SIG-M5 (cell line): ENCODE measurements at regions not wholly inside any gene's neighbourhood (a gene's known extent, or its start where the extent isn't known, plus 50 kb on each side); places are given as distances from the start of the nearest gene placed in this dataset.
"Not testable (repeated sequence)": the region's sequence is repeated elsewhere in the genome, so short reads cannot be mapped to it uniquely, and the experiment has no call there.

Source experiments
- DNase-seq: peaks from one replicate; lab custom pipeline; 2025; lab: John Stamatoyannopoulos, UW

- not testable (repeated sequence) for DNase-seq
Observed at GRCh38 chr10:63848871-63849270, 327.7 kb downstream of the REEP3 start.

GRCh38 chr10:63862860-63863259 lies 341.7 kb downstream of the REEP3 start:
- no peak for DNase-seq

GRCh38 chr10:63865210-63865609 lies 344.0 kb downstream of the REEP3 start:
- DNase-seq, result no peak

- no peak for DNase-seq
Observed at GRCh38 chr10:63866075-63866746, 345.0 kb downstream of the REEP3 start.

GRCh38 chr10:63866747-63867140 lies 345.5 kb downstream of the REEP3 start:
- no peak for DNase-seq

- no peak for DNase-seq
Observed at GRCh38 chr10:63878428-63878827, 357.2 kb downstream of the REEP3 start.

- DNase-seq, result no peak
Observed at GRCh38 chr10:63883861-63884260, 362.7 kb downstream of the REEP3 start.

- DNase-seq, result no peak
Observed at GRCh38 chr10:63884426-63884825, 363.2 kb downstream of the REEP3 start.

- no peak for DNase-seq
Observed at GRCh38 chr10:63885156-63885555, 364.0 kb downstream of the REEP3 start.

GRCh38 chr10:63886281-63887022 lies 365.3 kb downstream of the REEP3 start:
- no peak for DNase-seq

GRCh38 chr10:63887023-63887589 lies 365.9 kb downstream of the REEP3 start:
- DNase-seq, result no peak

GRCh38 chr10:63887600-63888370 lies 366.6 kb downstream of the REEP3 start:
- DNase-seq, result no peak

- DNase-seq, result no peak
Observed at GRCh38 chr10:63889803-63890202, 368.6 kb downstream of the REEP3 start.

GRCh38 chr10:63896992-63897391 lies 375.8 kb downstream of the REEP3 start:
- DNase-seq, result no peak

- no peak for DNase-seq
Observed at GRCh38 chr10:63899673-63900300, 378.6 kb downstream of the REEP3 start.

GRCh38 chr10:63901228-63901627 lies 380.0 kb downstream of the REEP3 start:
- no peak for DNase-seq

GRCh38 chr10:63901881-63902280 lies 380.7 kb downstream of the REEP3 start:
- DNase-seq, result no peak

GRCh38 chr10:63910806-63911205 lies 389.6 kb downstream of the REEP3 start:
- DNase-seq, result no peak

- DNase-seq, result no peak
Observed at GRCh38 chr10:63915240-63915639, 394.0 kb downstream of the REEP3 start.

- DNase-seq, result no peak
Observed at GRCh38 chr10:63917363-63917762, 396.2 kb downstream of the REEP3 start.

- DNase-seq, result no peak
Observed at GRCh38 chr10:63919575-63920279, 398.5 kb downstream of the REEP3 start.
